DMS 273 (cell line): ENCODE measurements at regions not wholly inside any gene's neighbourhood (a gene's known extent, or its start where the extent isn't known, plus 50 kb on each side); places are given as distances from the start of the nearest gene placed in this dataset.
A peak's percentile ranks its signal among the peaks of the same experiment; 100 is the strongest.

ENCODE experiments used
- DNase-seq: peaks from one replicate; lab custom pipeline; 2025; ENCODE audit not compliant: unreplicated experiment; lab: John Stamatoyannopoulos, UW

- no peak for DNase-seq
Measured at GRCh38 chr15:91520850-91521249, 332.7 kb upstream of the SLCO3A1 start.

- no peak for DNase-seq
Measured at GRCh38 chr15:91521548-91521947, 332.0 kb upstream of the SLCO3A1 start.

GRCh38 chr15:91521996-91522395 is 331.5 kb upstream of the SLCO3A1 start:
- DNase-seq, result no peak

GRCh38 chr15:91522605-91523332 is 330.7 kb upstream of the SLCO3A1 start:
- peak; percentile 61 for DNase-seq

- DNase-seq, result no peak
Measured at GRCh38 chr15:91523596-91523995, 329.9 kb upstream of the SLCO3A1 start.

GRCh38 chr15:91524534-91524933 is 329.0 kb upstream of the SLCO3A1 start:
- no peak for DNase-seq

GRCh38 chr15:91525751-91526150 is 327.8 kb upstream of the SLCO3A1 start:
- no peak for DNase-seq

- DNase-seq, result no peak
Measured at GRCh38 chr15:91526424-91526823, 327.1 kb upstream of the SLCO3A1 start.

- peak; percentile 65 for DNase-seq
Measured at GRCh38 chr15:91528801-91529200, 324.7 kb upstream of the SLCO3A1 start.

GRCh38 chr15:91529534-91529933 is 324.0 kb upstream of the SLCO3A1 start:
- peak; percentile 9 for DNase-seq

- no peak for DNase-seq
Measured at GRCh38 chr15:91530279-91530678, 323.2 kb upstream of the SLCO3A1 start.

- no peak for DNase-seq
Measured at GRCh38 chr15:91530956-91531582, 322.4 kb upstream of the SLCO3A1 start.

- DNase-seq, result no peak
Measured at GRCh38 chr15:91534235-91534634, 319.3 kb upstream of the SLCO3A1 start.

- DNase-seq, result no peak
Measured at GRCh38 chr15:91534976-91535375, 318.5 kb upstream of the SLCO3A1 start.

GRCh38 chr15:91535856-91536500 is 317.5 kb upstream of the SLCO3A1 start:
- DNase-seq, result no peak

GRCh38 chr15:91537856-91538255 is 315.7 kb upstream of the SLCO3A1 start:
- no peak for DNase-seq

- no peak for DNase-seq
Measured at GRCh38 chr15:91538782-91539181, 314.7 kb upstream of the SLCO3A1 start.

- no peak for DNase-seq
Measured at GRCh38 chr15:91541286-91541685, 312.2 kb upstream of the SLCO3A1 start.

GRCh38 chr15:91542226-91542625 is 311.3 kb upstream of the SLCO3A1 start:
- DNase-seq, result no peak

GRCh38 chr15:91547356-91547755 is 306.2 kb upstream of the SLCO3A1 start:
- DNase-seq, result no peak

GRCh38 chr15:91548549-91548948 is 305.0 kb upstream of the SLCO3A1 start:
- DNase-seq, result no peak

- DNase-seq, result peak; percentile 40
Measured at GRCh38 chr15:91549581-91549980, 303.9 kb upstream of the SLCO3A1 start.
